Karpas-422 (cell line): ENCODE measurements at regions not wholly inside any gene's neighbourhood (a gene's known extent, or its start where the extent isn't known, plus 50 kb on each side); places are given as distances from the start of the nearest gene placed in this dataset.

Experiments
- DNase-seq: peaks from one replicate; pipeline ENCODE4 v3.0.0-alpha.2; 2015
- H2AFZ ChIP-seq: fragments of 200-600 bp; sonication (generic); 2 replicates; pipeline ENCODE4 v1.6.1; 2014; ENCODE audit warnings: antibody characterized with exemption, low read length, mixed read lengths
- H3K27ac ChIP-seq: fragments of 200-600 bp; sonication (generic); 2 replicates; pipeline ENCODE4 v1.5.1; 2014; ENCODE audit warnings: mild to moderate bottlenecking, low read length, moderate library complexity
- H3K27me3 ChIP-seq: fragments of 200-600 bp; sonication (generic); 2 replicates; pipeline ENCODE4 v1.6.1; 2014; ENCODE audit warnings: low read length, mixed read lengths
- H3K36me3 ChIP-seq: fragments of 200-600 bp; sonication (generic); 2 replicates; pipeline ENCODE4 v1.6.1; 2014; ENCODE audit warnings: low read length, mixed read lengths; ENCODE audit not compliant: insufficient read depth
- H3K4me1 ChIP-seq: fragments of 200-600 bp; sonication (generic); 2 replicates; pipeline ENCODE4 v1.6.1; 2014; ENCODE audit warnings: mild to moderate bottlenecking, low read length, mixed read lengths
- H3K4me2 ChIP-seq: fragments of 200-600 bp; sonication (generic); 2 replicates; pipeline ENCODE4 v1.6.1; 2014; ENCODE audit warnings: low read length, low read depth, mild to moderate bottlenecking; ENCODE audit not compliant: poor library complexity, severe bottlenecking
- H3K4me3 ChIP-seq: fragments of 200-600 bp; sonication (generic); 2 replicates; pipeline ENCODE4 v1.5.1; 2014; ENCODE audit warnings: mild to moderate bottlenecking, antibody characterized with exemption, low read length, mixed read lengths
- H3K79me2 ChIP-seq: fragments of 200-600 bp; sonication (generic); 2 replicates; pipeline ENCODE4 v1.6.1; 2014; ENCODE audit warnings: mild to moderate bottlenecking, low read length, mixed read lengths
- H3K9ac ChIP-seq: fragments of 200-600 bp; sonication (generic); 2 replicates; pipeline ENCODE4 v1.6.0; 2014; ENCODE audit warnings: low read length
- H3K9me2 ChIP-seq: fragments of 200-600 bp; sonication (generic), shearing (Covaris generic); replicated peaks from 2 replicates; pipeline ENCODE4 v1.6.0; 2014; ENCODE audit warnings: mild to moderate bottlenecking, low read length, moderate library complexity; ENCODE audit not compliant: insufficient read depth
- H3K9me3 ChIP-seq: fragments of 300-700, 200-600 bp; sonication (generic); 2 replicates; pipeline ENCODE4 v1.6.1; 2014; ENCODE audit warnings: low read length, mixed read lengths
- H4K20me1 ChIP-seq: fragments of 200-600 bp; sonication (generic); 2 replicates; pipeline ENCODE4 v1.6.1; 2014; ENCODE audit warnings: mild to moderate bottlenecking, antibody characterized with exemption, low read length, low read depth; ENCODE audit not compliant: insufficient read depth

GRCh38 chr2:198762441-198762840 is 695.3 kb downstream of the SATB2 start:
- H3K36me3 ChIP-seq: no peaks in the 10 kb centered on the region
- no peak overlapping the region for H2AFZ ChIP-seq
- H3K4me1 ChIP-seq: no peaks in the 10 kb centered on the region
- no peaks in the 10 kb centered on the region for H4K20me1 ChIP-seq
- no peak for DNase-seq
- H3K9ac ChIP-seq: no peak overlapping the region
- no peak overlapping the region for H3K27ac ChIP-seq
- no peaks in the 10 kb centered on the region for H3K79me2 ChIP-seq
- no peaks in the 10 kb centered on the region; the same call in 1 of the 2 replicates for H3K9me2 ChIP-seq
- H3K4me2 ChIP-seq: no peak overlapping the region
- H3K4me3 ChIP-seq: no peak overlapping the region
- no peaks in the 10 kb centered on the region for H3K27me3 ChIP-seq
- H3K9me3 ChIP-seq: no peaks in the 10 kb centered on the region

GRCh38 chr2:198757069-198757468 is 700.7 kb downstream of the SATB2 start:
- Histone ChIP-seq H3K36me3 (no peaks in the 10 kb centered on the region), H3K4me2 (no peak overlapping the region), H3K27ac (no peak overlapping the region), H2AFZ (no peak overlapping the region), H3K4me3 (no peak overlapping the region), H3K9ac (no peak overlapping the region), H3K9me2 (no peaks in the 10 kb centered on the region; the same call in 1 of the 2 replicates), H3K79me2 (no peaks in the 10 kb centered on the region), H3K9me3 (no peaks in the 10 kb centered on the region), H4K20me1 (no peaks in the 10 kb centered on the region), H3K27me3 (no peaks in the 10 kb centered on the region), H3K4me1 (no peaks in the 10 kb centered on the region)
- DNase-seq: no peak

- DNase-seq: no peak
- H2AFZ ChIP-seq: no peak overlapping the region
- H3K36me3 ChIP-seq: no peaks in the 10 kb centered on the region
- no peak overlapping the region for H3K4me3 ChIP-seq
- H3K4me2 ChIP-seq: no peak overlapping the region
- no peaks in the 10 kb centered on the region for H3K79me2 ChIP-seq
- H3K9me3 ChIP-seq: no peaks in the 10 kb centered on the region
- H3K4me1 ChIP-seq: no peaks in the 10 kb centered on the region
- H3K27ac ChIP-seq: no peak overlapping the region
- H3K9me2 ChIP-seq: no peaks in the 10 kb centered on the region; the same call in 1 of the 2 replicates
- no peak overlapping the region for H3K9ac ChIP-seq
- no peaks in the 10 kb centered on the region for H4K20me1 ChIP-seq
- H3K27me3 ChIP-seq: no peaks in the 10 kb centered on the region
Measured at GRCh38 chr2:198756166-198756565, 701.6 kb downstream of the SATB2 start.

GRCh38 chr2:198753101-198753500 is 704.6 kb downstream of the SATB2 start:
- H4K20me1 ChIP-seq: no peaks in the 10 kb centered on the region
- H3K9me2 ChIP-seq: no peaks in the 10 kb centered on the region
- H3K9me3 ChIP-seq: no peaks in the 10 kb centered on the region
- H3K4me2 ChIP-seq: no peak overlapping the region
- H3K9ac ChIP-seq: no peak overlapping the region
- no peak overlapping the region for H3K4me3 ChIP-seq
- H3K27ac ChIP-seq: no peak overlapping the region
- H3K27me3 ChIP-seq: no peaks in the 10 kb centered on the region
- H2AFZ ChIP-seq: no peak overlapping the region
- no peaks in the 10 kb centered on the region for H3K79me2 ChIP-seq
- no peaks in the 10 kb centered on the region for H3K4me1 ChIP-seq
- no peaks in the 10 kb centered on the region for H3K36me3 ChIP-seq
- DNase-seq: no peak

GRCh38 chr2:198749364-198749763 is 708.4 kb downstream of the SATB2 start:
- no peaks in the 10 kb centered on the region for H3K9me3 ChIP-seq
- DNase-seq: no peak
- no peaks in the 10 kb centered on the region for H3K9me2 ChIP-seq
- no peaks in the 10 kb centered on the region for H3K79me2 ChIP-seq
- no peaks in the 10 kb centered on the region for H3K27me3 ChIP-seq
- no peak overlapping the region for H2AFZ ChIP-seq
- no peaks in the 10 kb centered on the region for H3K36me3 ChIP-seq
- no peaks in the 10 kb centered on the region for H4K20me1 ChIP-seq
- no peak overlapping the region for H3K4me3 ChIP-seq
- no peak overlapping the region for H3K9ac ChIP-seq
- no peak overlapping the region for H3K27ac ChIP-seq
- H3K4me1 ChIP-seq: no peaks in the 10 kb centered on the region
- H3K4me2 ChIP-seq: no peak overlapping the region

GRCh38 chr2:198731842-198732399 is 725.8 kb downstream of the SATB2 start:
- Histone ChIP-seq H3K4me1 (no peaks in the 10 kb centered on the region), H3K36me3 (no peaks in the 10 kb centered on the region), H3K27ac (no peak overlapping the region), H3K9me3 (no peaks in the 10 kb centered on the region), H3K4me2 (no peak overlapping the region), H3K4me3 (no peak overlapping the region), H3K9me2 (no peaks in the 10 kb centered on the region), H2AFZ (no peak overlapping the region), H4K20me1 (no peaks in the 10 kb centered on the region), H3K27me3 (no peaks in the 10 kb centered on the region), H3K79me2 (no peaks in the 10 kb centered on the region), H3K9ac (no peak overlapping the region)
- no peak for DNase-seq

- no peaks in the 10 kb centered on the region for H3K27me3 ChIP-seq
- H3K79me2 ChIP-seq: no peaks in the 10 kb centered on the region
- no peak for DNase-seq
- H3K4me3 ChIP-seq: no peak overlapping the region
- no peak overlapping the region for H3K4me2 ChIP-seq
- no peak overlapping the region for H3K27ac ChIP-seq
- no peaks in the 10 kb centered on the region for H3K36me3 ChIP-seq
- no peaks in the 10 kb centered on the region for H3K9me3 ChIP-seq
- H2AFZ ChIP-seq: no peak overlapping the region
- no peak overlapping the region for H3K9ac ChIP-seq
- no peaks in the 10 kb centered on the region for H4K20me1 ChIP-seq
- H3K9me2 ChIP-seq: no peaks in the 10 kb centered on the region
- no peaks in the 10 kb centered on the region for H3K4me1 ChIP-seq
Measured at GRCh38 chr2:198720266-198720665, 737.5 kb downstream of the SATB2 start.

GRCh38 chr2:198717451-198717850 is 740.3 kb downstream of the SATB2 start:
- Histone ChIP-seq H3K9me3 (no peaks in the 10 kb centered on the region), H3K4me1 (no peaks in the 10 kb centered on the region), H4K20me1 (no peaks in the 10 kb centered on the region), H3K4me2 (no peak overlapping the region), H3K27me3 (no peaks in the 10 kb centered on the region), H3K79me2 (no peaks in the 10 kb centered on the region), H3K36me3 (no peaks in the 10 kb centered on the region), H3K9ac (no peak overlapping the region), H3K9me2 (no peaks in the 10 kb centered on the region), H3K4me3 (no peak overlapping the region), H2AFZ (no peak overlapping the region), H3K27ac (no peak overlapping the region)
- no peak for DNase-seq
